Hepatocyte (in vitro differentiated cells): ENCODE measurements at regions not wholly inside any gene's neighbourhood (a gene's known extent, or its start where the extent isn't known, plus 50 kb on each side); places are given as distances from the start of the nearest gene placed in this dataset.

Experiments
- CTCF ChIP-seq: fragments of 200-600 bp; sonication (generic); IDR thresholded peaks from 2 replicates; pipeline ENCODE4 v1.5.1; 2016; ENCODE audit warnings: antibody characterized with exemption, mild to moderate bottlenecking; ENCODE audit not compliant: poor library complexity
- EZH2 ChIP-seq: fragments of 200-600 bp; sonication (generic); IDR thresholded peaks from 2 replicates; pipeline ENCODE4 v1.6.1; 2016; ENCODE audit warnings: antibody characterized with exemption, mild to moderate bottlenecking, borderline replicate concordance

GRCh38 chr4:165626316-165626715 is 246.7 kb upstream of the TLL1 start:
- TF ChIP-seq EZH2 = no peak
- TF ChIP-seq CTCF = no peak
